SHP77 (cell line): ENCODE measurements at regions not wholly inside any gene's neighbourhood (a gene's known extent, or its start where the extent isn't known, plus 50 kb on each side); places are given as distances from the start of the nearest gene placed in this dataset.

ENCODE experiments used
- DNase-seq, 2 experiments: peaks; one replicate each; lab custom pipeline; 2025; lab: John Stamatoyannopoulos, UW

DNA sequence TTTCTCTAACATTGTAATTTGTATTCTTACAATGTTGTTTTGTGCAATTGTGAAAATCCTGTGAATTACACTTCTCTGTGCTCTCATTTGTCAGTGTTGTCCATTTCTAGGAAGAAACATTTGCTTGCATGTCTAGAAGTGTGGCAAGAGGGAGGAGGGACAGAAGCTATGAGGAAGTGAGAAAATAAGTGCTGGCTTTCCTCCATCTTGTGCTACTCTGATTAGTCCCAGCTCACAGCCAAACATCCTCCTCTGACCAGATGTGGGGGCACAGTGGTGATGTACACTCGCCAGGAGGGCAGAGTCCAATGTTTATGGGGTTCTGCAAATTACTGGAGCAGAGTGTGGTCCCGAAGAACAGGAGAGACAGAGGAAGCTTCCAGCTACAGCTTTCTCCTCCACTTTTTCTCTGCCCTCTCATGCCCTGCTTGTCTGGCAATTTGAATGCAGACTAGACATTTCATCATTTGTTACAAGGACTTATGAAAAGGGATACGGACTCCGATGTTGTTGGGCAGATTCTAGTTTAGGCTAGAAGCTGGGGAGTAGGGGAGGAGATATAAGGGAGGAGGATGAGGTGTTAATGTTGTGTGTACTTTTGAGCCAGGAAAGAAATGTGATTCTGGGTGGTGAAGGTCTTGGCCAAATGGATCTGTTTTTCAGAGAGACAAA, 131.0 kb upstream of the C1GALT1 start:
- DNase-seq: no peak

DNA sequence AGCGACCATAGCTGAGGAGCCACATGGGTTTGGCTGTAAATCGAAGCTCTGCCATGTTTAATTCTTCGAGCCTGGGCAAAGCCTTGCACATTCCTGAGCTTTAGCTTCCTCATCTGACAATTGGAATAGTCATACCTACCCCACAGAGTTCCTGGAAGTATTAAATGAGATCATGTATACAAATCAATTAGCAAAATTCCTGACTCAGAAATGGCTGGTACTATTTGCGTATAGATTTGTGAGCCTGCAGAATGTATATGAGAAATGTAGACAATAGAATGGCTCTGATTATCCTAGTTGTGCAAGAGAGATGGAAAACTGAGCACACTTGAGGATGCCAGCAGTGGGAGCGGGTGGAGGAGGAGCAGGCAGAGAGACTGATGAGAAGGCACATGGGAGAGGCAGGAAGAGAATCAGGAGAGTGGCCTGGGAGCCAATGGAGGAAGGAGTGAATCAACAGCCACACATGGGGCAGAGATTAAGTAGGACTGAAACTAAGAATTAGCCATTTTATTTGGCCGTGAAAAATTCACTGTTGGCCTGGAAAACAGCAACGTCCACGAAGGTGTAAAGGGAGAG, 128.0 kb upstream of the C1GALT1 start:
- DNase-seq: no peak

DNA sequence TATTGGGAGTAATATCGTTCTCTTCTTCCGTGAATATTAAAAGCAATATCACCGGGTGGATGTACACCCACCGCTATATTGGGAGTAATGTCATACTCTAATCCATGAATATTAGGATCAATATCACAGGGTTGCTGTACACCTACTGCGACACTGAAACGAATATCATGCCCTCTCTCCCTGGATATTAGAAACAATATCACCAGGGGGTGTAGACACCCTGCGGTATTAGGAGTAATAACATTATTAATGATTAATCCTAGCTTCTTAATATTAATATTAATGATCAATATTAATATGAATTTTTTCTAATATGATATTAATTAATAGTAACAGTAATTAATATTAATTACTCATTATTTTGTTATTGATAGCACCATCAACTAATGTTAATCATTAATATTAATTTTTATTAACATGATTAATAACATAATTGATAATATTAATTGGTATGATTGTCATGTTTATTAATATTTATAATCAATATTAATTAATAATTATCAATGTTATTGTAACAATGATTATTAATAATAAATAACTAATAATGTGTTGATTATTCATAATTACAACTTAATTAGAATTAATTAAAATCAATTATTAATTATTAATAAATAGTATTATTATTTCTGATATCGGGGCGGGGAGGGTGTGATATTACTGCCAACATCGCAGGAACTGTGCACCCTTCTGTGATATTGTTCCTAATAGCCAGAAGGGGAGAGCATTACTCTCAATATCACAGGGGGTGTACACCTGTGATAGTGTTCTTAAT, 121.3 kb upstream of the C1GALT1 start:
- DNase-seq: no peak

DNA sequence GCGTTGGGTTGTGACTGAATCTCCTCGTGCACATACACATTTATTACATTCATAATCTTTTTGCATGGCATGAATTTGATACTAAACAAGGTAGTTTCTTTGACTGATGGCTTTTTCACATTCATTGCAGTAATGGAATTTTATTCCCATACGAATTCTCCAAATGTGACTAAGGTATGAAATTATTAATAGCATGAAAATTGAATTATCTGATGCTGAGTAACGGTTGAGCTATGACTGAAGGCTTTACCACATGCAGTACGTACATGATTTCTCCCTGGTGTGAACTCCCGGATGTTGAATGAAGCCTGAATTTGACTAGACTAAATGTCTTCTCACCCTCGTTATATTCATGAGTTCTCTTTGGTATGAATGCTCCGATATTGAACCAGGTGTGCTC, 104.4 kb upstream of the C1GALT1 start:
- no peak for DNase-seq

DNA sequence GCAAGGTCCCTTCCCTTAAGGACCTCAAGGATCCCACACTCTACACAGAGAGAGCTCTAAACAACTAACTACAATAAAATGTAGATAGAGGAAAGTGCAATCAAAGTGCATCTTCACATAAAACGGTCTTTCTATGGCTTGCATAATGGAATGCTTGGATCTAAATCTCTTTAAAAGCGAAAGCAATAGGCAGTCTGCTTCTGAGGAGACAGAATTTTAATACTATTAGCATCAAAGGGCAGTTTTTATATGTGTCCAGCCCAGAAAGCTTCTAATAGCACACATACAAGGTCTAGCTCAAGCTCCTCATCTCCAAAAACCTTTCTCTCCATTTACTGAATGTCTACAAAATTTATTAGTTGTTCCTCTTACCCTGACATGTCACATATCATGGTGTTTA, 101.5 kb upstream of the C1GALT1 start:
- no peak for DNase-seq

DNA sequence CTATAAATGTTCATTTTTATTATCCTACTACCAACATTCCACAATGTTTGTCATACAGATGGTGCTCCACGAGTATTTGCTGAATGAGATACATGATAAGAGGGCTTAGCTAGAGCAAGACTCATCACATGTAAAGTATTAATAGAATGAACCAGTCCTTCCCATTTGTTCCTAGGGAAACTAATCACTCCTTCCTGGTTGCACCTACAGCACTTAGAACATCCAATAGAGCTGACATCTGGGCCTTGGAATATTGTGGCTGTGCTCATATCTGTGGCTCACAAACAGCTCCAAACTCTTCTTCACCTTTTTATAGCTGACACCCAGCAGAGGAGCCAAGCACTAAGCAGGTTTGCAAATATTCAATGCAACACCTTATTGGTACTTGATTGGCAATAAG, 91.9 kb upstream of the C1GALT1 start:
- no peak for DNase-seq

DNA sequence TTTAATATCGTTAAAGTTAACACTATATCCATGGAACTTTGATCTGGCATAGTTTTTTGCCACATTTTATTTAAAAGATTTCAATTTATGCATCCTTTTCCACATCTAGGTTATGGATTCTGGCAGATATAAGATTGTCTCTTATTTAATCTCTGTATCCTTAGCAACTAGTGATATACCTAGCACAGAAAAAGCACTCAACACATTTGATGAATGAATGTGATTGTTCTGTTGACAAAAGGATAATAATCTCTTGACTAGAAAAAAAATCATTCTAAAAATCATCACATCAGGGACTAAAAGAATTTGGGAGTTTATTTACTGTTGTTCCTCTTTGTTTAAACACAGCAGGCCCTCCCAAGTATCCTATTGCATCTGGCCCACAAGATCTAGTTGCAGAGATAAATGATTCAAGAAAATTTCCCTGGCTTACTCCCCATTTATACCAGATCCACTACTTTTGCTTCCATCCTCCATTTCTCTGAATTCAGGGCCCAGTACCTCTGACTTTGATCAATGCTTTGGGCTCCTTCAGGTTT, 84.0 kb upstream of the C1GALT1 start:
- DNase-seq: no peak

DNA sequence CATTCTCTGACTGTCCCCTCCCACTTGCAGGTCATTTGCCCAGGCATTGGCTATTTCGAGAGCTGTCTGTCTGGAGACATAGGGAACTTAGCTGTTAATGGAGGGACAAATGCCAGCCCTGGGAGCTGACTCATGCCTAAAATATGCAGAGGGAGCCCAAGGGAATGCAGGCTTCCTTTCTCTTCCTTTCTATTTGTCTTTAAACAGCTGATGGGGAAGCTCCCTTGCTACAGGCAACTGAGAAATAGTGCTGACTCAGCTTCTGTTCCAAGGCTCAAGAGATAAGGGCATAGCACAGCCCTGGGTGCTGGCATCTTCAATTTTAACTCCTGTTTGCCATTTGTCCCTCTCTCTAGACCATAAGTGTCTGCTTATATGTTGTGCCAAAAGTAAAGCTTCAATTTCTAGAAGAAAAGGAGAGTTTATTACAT, 82.7 kb upstream of the C1GALT1 start:
- DNase-seq: no peak

DNA sequence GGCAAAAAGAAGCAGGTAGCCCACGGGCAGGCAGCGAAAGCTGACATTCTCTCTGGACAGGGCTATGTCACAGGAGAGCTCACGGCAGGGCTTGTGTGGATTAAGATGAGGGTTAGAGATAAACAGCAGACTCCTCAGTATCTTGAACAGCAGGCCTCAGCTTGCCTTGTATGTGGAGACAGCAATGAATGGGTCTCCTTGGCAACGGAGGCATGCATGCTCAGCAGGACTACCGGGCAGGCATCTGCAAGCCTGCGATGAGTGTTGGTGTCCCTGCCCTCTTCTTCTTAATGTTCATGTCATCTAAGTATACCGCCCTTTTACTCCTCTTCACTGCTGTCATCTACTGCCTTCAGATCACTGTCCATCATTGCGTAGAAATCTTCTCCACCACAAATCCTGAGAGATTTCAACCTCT, 81.9 kb upstream of the C1GALT1 start:
- DNase-seq: peak in 1 of 2 experiments; percentile 22

DNA sequence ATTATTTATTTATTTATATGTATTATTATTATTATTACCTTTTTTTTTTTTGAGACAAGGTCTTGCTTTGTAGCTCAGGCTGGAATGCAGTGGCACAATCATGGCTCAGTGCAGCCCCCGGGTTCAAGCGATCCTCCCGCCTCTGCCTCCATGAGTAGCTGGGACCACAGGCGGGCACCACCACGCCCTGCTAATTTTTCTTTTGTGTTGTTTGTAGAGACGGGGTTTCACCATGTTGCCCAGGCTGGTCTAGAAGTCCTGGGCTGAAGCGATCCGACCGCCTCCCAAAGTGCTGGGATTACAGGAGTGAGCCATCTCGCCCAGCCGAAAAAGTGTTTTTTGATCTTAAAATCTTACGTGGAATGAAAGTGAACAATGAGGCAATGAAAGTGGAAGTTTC, 79.4 kb upstream of the C1GALT1 start:
- no peak for DNase-seq

DNA sequence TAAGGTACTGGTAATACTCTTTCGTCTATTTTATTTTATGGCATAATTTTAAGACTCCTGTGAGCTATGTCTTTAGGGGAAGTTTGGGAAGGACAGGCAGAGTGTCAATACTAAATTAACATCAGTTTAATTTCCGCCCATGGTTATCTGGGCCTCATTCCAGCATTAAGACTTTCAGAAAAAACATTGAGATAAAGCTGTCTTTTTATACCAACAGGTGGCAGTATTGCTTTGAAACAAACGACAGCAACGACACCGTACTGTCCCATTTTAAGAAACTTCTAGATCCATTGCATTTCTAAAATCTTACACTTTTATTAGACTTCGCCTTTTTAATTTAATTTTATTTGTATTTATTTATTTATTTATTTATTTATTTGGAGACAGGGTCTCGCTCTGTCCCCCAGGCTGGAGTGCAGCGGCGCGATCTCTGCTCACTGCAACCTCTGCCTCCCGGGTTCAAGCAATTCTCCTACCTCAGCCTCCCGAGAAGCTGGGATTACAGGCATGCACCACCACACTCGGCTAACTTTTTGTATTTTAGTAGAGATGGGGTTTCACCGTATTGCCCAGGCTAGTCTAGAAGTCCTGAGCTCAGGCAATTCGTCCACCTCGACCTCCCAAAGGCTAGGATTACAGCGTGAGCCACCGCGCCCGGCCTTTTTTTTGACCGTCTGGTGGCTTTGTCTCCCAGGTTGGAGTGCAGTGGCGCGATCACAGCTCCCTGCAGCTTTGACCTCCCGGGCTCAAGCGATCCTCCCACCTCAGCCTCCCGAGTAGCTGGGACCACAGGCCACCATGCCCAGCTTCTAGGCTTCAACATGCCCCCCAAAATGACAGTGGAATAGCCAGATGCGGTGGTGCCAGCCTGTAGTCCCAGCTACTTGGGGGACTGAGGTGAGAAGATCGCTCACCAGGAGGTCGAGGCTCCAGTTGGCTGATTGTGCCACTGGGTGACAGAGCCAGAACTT, 78.7 kb upstream of the C1GALT1 start:
- DNase-seq: peak; percentile 66 to 67

DNA sequence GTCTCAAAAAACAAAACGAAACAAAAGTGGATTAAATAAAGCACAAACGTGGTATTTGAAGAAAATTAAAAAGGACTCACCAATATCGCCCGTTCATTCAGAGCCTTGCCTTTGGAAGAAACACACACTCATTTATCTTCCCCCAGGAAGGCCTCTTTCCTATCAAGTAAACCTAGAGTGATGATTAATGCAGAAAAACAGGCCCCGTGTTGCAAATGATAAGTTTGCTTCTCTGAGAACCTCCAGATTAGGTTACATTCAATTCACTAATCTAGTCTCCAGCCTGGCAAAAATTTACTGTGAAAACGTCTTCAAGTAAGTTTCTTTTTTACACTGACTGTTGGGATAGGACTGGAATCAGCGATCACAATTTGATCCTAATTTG, 78.0 kb upstream of the C1GALT1 start:
- DNase-seq: no peak

DNA sequence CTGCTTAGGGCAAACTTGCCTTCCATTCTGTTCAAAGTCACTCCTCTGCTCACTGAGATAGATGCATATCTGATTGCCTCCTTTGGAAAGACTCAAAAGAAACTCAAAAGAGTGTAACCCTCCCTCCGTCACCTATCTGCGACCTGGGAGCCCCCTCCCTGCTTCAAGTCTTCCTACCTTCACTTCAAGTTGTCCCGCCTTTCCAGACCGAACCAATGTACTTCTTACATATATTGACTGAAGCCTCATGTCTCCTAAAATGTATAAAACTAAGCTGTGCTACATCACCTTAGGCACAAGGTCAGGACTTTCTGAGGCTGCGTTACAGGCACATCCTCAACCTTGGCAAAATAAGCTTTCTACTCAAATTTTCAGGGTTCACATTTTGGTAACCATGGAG, 77.4 kb upstream of the C1GALT1 start:
- no peak for DNase-seq

DNA sequence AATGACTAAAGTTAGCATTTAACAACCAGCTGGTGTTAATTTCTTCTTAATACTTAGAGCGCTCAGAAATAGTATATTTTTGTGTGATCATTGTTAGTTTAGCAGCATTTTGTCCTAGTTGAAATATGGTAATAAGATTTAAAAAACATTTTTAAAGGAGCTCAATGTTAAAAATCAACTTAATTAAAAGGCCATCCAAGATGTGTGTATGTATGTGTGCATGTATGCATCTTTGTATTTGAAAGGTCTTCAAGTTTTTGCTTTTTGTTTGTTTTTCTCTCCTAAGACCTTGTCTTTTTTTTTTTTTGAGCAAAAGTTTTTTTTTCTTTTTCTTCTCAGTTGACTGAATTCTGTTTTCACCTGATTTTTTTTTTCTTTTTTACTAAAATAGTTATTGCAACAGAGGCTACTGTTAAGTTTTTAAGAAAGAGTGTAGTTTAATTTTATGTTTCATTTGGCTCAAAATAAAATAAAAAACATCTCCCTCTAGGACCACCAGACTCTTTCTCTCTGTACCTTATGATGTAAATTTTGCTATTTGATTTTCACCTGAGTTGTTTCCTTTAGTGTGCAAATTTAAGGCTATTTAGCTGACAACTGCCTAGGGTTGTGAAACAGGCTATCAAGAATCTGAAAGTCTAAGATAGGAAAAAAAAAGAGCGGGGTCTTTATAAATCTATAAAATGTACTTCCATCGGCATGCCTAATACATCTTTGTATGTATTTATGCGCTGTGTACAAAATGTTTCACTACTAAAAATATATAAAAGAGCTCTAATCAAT, 76.4 kb upstream of the C1GALT1 start:
- no peak for DNase-seq

DNA sequence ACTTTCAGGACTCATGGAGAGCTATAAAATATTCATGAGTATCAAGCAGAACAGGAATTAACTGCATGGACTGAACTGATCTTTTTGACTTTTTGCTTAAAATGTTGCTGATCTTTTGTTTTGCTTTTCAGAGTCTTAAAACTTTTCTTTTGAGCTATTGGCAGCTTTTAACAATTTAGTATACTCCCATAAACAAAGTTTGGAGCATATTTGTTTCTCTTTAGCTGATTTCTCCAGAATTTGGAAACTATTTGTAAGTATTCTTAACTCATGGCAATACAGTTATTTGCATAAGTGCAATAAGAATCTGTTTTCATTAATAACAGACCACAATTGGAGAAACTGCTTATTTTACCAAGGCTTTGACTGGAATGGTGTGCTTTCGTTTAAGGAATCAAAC, 73.4 kb upstream of the C1GALT1 start:
- no peak for DNase-seq

DNA sequence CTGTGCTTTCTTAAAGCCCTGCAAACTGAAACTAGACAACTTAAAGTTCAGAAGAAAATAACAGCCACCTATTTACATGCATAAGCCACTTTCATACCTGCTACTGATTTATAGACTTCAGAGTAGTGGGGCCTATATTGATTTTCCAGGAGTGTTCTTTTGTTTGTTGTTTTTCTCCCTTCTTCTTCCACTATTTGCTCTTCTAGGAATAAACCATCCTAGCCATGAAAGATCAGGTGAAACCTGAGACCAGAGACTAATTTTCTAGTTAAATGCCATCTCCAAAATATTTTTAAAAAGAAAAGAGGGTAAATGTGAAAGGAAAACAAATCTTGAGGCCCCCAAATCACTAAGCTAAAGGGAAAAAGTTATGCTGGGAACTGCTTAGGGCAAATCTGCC, 72.4 kb upstream of the C1GALT1 start:
- no peak for DNase-seq

DNA sequence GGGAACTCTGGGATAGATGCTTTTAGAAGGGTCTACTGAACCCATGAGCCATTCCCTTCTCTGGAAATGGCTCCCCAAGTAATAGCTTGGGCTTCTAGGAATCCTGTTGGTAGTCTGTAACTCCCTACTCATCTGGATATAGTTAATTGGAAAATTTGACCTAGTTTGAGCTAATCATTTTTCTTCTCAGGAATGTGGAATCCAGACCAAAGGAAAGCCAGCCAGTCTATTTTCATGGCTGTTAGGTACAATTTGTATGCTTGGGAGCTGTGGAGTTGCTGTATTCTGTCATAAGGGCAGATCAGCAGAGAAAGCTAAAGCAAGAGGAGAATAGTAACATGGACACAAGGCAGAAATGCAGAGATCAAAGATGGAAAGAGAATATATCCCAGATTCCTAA, 71.6 kb upstream of the C1GALT1 start:
- DNase-seq: no peak

DNA sequence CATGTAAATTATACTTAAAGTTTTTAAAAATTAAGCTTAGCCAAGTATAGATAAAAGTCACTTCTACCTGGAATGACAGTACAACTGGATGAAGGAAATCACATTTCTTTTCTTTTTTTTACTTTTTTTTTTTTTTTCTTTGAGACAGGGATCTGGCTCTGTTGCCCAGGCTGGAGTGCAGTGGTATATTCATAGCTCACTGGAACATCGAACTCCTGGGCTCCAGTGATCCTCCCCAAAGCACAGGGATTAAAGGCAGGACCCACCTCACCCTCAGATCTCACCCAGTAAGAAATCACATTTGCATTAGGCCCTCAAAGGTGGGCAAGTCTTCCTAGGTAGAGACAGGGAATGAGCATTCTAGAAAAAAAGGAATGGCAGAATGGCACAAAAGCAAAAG, 69.5 kb upstream of the C1GALT1 start:
- no peak for DNase-seq

DNA sequence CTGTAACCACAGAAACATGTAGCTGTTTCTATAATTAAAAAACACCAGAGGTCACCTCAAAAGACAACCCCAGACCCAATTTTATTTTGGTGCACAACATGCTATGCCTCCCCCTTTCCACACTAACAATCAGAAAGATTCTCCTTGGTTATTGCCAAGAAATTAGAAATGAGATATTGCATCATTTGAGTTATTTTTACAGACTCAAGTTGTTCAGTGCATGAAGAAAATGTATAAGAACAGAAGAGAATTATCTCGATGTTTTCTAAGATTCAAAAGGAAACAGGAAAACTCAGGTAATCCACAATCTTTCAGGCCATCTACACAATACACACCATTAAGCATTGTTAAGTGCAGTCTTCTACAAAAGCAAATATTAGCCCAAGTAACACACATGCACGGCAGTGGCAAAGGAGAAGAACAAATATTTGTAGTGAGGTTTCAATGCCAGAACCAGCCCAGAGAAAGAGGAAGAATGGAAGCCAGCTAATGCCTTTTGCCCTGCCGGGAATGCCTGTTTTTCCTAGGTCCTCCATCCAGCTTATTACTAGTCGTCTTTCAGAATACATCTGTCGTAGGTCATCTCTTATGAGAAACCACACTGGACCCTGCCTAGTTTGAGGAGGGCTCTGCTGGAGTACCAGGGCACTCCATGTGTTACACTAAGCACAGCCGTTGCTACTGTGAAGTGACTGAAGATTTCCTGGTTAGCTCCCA, 67.6 kb upstream of the C1GALT1 start:
- peak; percentile 79 to 81 for DNase-seq

DNA sequence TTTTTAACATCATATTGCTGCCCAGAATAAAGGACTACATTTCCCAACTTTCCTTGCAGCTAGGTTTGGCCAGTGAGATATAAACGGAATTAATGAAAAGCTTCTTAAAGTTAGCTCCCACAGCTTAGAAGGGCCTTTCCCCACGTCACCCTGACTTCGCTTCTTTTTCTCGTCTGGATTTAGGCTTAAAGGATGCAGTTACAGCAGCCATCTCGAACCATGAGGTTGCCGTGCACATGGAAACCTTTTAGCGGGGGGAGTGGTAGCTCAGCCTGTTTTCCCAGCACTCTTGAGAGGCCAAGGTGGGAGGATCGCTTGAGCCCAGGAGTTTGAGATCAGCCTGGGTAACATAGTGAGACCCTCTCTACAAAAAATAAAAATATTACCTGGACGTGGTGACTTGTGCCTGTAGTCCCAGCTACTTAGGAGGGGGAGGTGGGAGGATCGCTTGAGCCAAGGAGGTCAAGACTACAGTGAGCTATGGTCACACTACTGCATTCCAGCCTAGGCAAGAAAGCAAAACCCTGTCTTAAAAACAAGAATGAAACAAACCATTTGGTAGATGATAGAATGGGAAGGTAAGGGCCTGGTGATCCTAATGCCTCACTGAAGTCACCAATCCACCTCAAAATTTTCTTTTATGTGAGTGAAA, 64.3 kb upstream of the C1GALT1 start:
- DNase-seq: no peak
